Left ventricle myocardium superior (tissue), 1 donor: ENCODE measurements at regions not wholly inside any gene's neighbourhood (a gene's known extent, or its start where the extent isn't known, plus 50 kb on each side); places are given as distances from the start of the nearest gene placed in this dataset.
"Not testable (repeated sequence)": the region's sequence is repeated elsewhere in the genome, so short reads cannot be mapped to it uniquely, and the experiment has no call there.

Experiments
- ATAC-seq: fragments of 200-7000 bp; cut with Tn5 transposase; one replicate; pipeline ENCODE4 v1.9.1; 2020; ENCODE audit warnings: mild to moderate bottlenecking, moderate library complexity
- DNase-seq: peaks from one replicate; pipeline ENCODE4 v3.0.0-alpha.2; 2020
- intact Hi-C: fragments of 100-400 bp; cut with micrococcal nuclease; formaldehyde crosslinking; loops from one replicate; pipeline ENCODE4 v1.11.0; 2022
- donor health status: DM: no; HTN: yes; CAD: no; lungs with severe emphysema.

- intact Hi-C loops: no loop called here
- ATAC-seq: no peak
- DNase-seq: no peak
Observed at GRCh38 chr10:78407966-78408365, 374.3 kb downstream of the RPS24 start.

GRCh38 chr10:78408671-78409472 lies 375.2 kb downstream of the RPS24 start:
- ATAC-seq (peak; percentile 90), DNase-seq (peak; percentile 93)
- intact Hi-C loops: no loop called here

- intact Hi-C loops: no loop called here
- no peak for ATAC-seq
Observed at GRCh38 chr10:78410046-78410965, 376.6 kb downstream of the RPS24 start.

GRCh38 chr10:78411716-78412115 lies 378.1 kb downstream of the RPS24 start:
- intact Hi-C loops: no loop called here
- ATAC-seq (no peak), DNase-seq (no peak)

More at GRCh38 chr10:78410046-78410965, 376.6 kb downstream of the RPS24 start:
- DNase-seq: no peak

GRCh38 chr10:78412605-78413004 lies 378.9 kb downstream of the RPS24 start:
- intact Hi-C loops: no loop called here
- ATAC-seq: no peak
- no peak for DNase-seq

GRCh38 chr10:78413076-78414055 lies 379.7 kb downstream of the RPS24 start:
- ATAC-seq (no peak), DNase-seq (no peak)
- intact Hi-C loops: no loop called here

GRCh38 chr10:78414380-78414779 lies 380.7 kb downstream of the RPS24 start:
- ATAC-seq (no peak), DNase-seq (no peak)
- intact Hi-C loops: no loop called here

GRCh38 chr10:78415111-78415510 lies 381.4 kb downstream of the RPS24 start:
- intact Hi-C loops: no loop called here
- DNase-seq (no peak), ATAC-seq (no peak)

- DNase-seq: no peak
- ATAC-seq: no peak
- intact Hi-C loops: no loop called here
Observed at GRCh38 chr10:78416031-78417011, 382.7 kb downstream of the RPS24 start.

- intact Hi-C loops: no loop called here
- DNase-seq (no peak), ATAC-seq (no peak)
Observed at GRCh38 chr10:78417425-78418370, 384.0 kb downstream of the RPS24 start.

GRCh38 chr10:78419481-78420265 lies 386.0 kb downstream of the RPS24 start:
- DNase-seq: no peak
- intact Hi-C loops: no loop called here
- ATAC-seq: no peak

- ATAC-seq: no peak
- intact Hi-C loops: no loop called here
Observed at GRCh38 chr10:78420946-78421735, 387.5 kb downstream of the RPS24 start.

GRCh38 chr10:78424050-78424449 lies 390.4 kb downstream of the RPS24 start:
- intact Hi-C loops, ATAC-seq, DNase-seq: not testable (repeated sequence)

More at GRCh38 chr10:78420946-78421735, 387.5 kb downstream of the RPS24 start:
- no peak for DNase-seq

GRCh38 chr10:78424723-78425122 lies 391.1 kb downstream of the RPS24 start:
- intact Hi-C loops: no loop called here
- ATAC-seq: no peak
- DNase-seq: no peak

- intact Hi-C loops: no loop called here
- ATAC-seq (no peak), DNase-seq (no peak)
Observed at GRCh38 chr10:78426181-78426580, 392.5 kb downstream of the RPS24 start.
